GM08714 (cell line): ENCODE measurements at regions not wholly inside any gene's neighbourhood (a gene's known extent, or its start where the extent isn't known, plus 50 kb on each side); places are given as distances from the start of the nearest gene placed in this dataset.

Source experiments
- H3K4me3 ChIP-seq: fragments of 200-500 bp; sonication (Bioruptor generic); 2 replicates; pipeline ENCODE4 v1.5.1; 2014; ENCODE audit warnings: mild to moderate bottlenecking, low read length, inconsistent platforms
- ZNF274 ChIP-seq: IDR thresholded peaks from 2 replicates; pipeline ENCODE4 v1.6.1; 2012; ENCODE audit warnings: mild to moderate bottlenecking, low read depth, low read length

GRCh38 chr10:4018054-4018511 lies 233.1 kb upstream of the KLF6 start:
- no peak overlapping the region for H3K4me3 ChIP-seq
- TF ChIP-seq ZNF274 = no peak

- no peak for TF ChIP-seq ZNF274
- no peak overlapping the region for H3K4me3 ChIP-seq
Observed at GRCh38 chr10:4017336-4017735, 232.3 kb upstream of the KLF6 start.

GRCh38 chr10:4016214-4016740 lies 231.3 kb upstream of the KLF6 start:
- TF ChIP-seq ZNF274 = no peak
- H3K4me3 ChIP-seq = no peak overlapping the region

- H3K4me3 ChIP-seq = no peak overlapping the region
- no peak for TF ChIP-seq ZNF274
Observed at GRCh38 chr10:4013651-4014121, 228.7 kb upstream of the KLF6 start.

GRCh38 chr10:4012848-4013247 lies 227.8 kb upstream of the KLF6 start:
- no peak for TF ChIP-seq ZNF274
- H3K4me3 ChIP-seq = no peak overlapping the region

- H3K4me3 ChIP-seq = no peak overlapping the region
- TF ChIP-seq ZNF274 = no peak
Observed at GRCh38 chr10:4011136-4011812, 226.3 kb upstream of the KLF6 start.

GRCh38 chr10:4008676-4009382 lies 223.8 kb upstream of the KLF6 start:
- TF ChIP-seq ZNF274 = no peak
- no peak overlapping the region for H3K4me3 ChIP-seq

GRCh38 chr10:4007771-4008170 lies 222.8 kb upstream of the KLF6 start:
- TF ChIP-seq ZNF274 = no peak
- H3K4me3 ChIP-seq = no peak overlapping the region

- no peak overlapping the region for H3K4me3 ChIP-seq
- no peak for TF ChIP-seq ZNF274
Observed at GRCh38 chr10:4006858-4007257, 221.8 kb upstream of the KLF6 start.

GRCh38 chr10:4006051-4006450 lies 221.0 kb upstream of the KLF6 start:
- H3K4me3 ChIP-seq = no peak overlapping the region
- TF ChIP-seq ZNF274 = no peak

GRCh38 chr10:4004990-4005389 lies 220.0 kb upstream of the KLF6 start:
- TF ChIP-seq ZNF274 = no peak

GRCh38 chr10:4004144-4004543 lies 219.1 kb upstream of the KLF6 start:
- H3K4me3 ChIP-seq = no peak overlapping the region
- TF ChIP-seq ZNF274 = no peak

More at GRCh38 chr10:4004990-4005389, 220.0 kb upstream of the KLF6 start:
- no peak overlapping the region for H3K4me3 ChIP-seq

- TF ChIP-seq ZNF274 = no peak
- H3K4me3 ChIP-seq = no peak overlapping the region
Observed at GRCh38 chr10:4003348-4003973, 218.5 kb upstream of the KLF6 start.

- no peak for TF ChIP-seq ZNF274
- H3K4me3 ChIP-seq = no peak overlapping the region
Observed at GRCh38 chr10:4001811-4002210, 216.8 kb upstream of the KLF6 start.
